IMR-90 (cell line): ENCODE measurements at regions not wholly inside any gene's neighbourhood (a gene's known extent, or its start where the extent isn't known, plus 50 kb on each side); places are given as distances from the start of the nearest gene placed in this dataset.

Experiments
- ATAC-seq: fragments of 200-7000 bp; cut with Tn5 transposase; 2 replicates; pipeline ENCODE4 v1.9.1; 2020; ENCODE audit warnings: low read depth, mild to moderate bottlenecking, moderate library complexity
- BruUV-seq: library from RNA; stranded (reverse); fragments of 400-500 nt; replicated peaks from 2 replicates; lab custom pipeline; 2021; lab: Mats Ljungman, UMichigan
- CTCF ChIA-PET: fragments of 300-600 bp; formaldehyde crosslinking; extraction: SDS; loops from one replicate; lab custom pipeline; 2021; ENCODE audit warnings: antibody characterized with exemption; lab: Yijun Ruan, JAX
- POLR2A ChIA-PET: fragments of 300-600 bp; sonication (Branson Sonifier 250); formaldehyde crosslinking; loops from one replicate; lab custom pipeline; 2022; ENCODE audit warnings: antibody characterized with exemption; ENCODE audit not compliant: unreplicated experiment; lab: Charles Lee
- DNase-seq: peaks from one replicate; pipeline ENCODE4 v3.0.0; 2013
- H2AFZ ChIP-seq: replicated peaks from 2 replicates; pipeline ENCODE3; 2013; ENCODE audit warnings: low read length, mild to moderate bottlenecking; ENCODE audit not compliant: poor library complexity
- H2AK5ac ChIP-seq: 2 replicates; pipeline ENCODE4 v1.6.1; 2013; ENCODE audit warnings: low read depth, low read length, inconsistent platforms
- H2AK9ac ChIP-seq: replicated peaks from 2 replicates; pipeline ENCODE3; 2013; ENCODE audit warnings: mild to moderate bottlenecking, low read depth, low read length, moderate library complexity; ENCODE audit not compliant: poor library complexity
- H2BK120ac ChIP-seq: 2 replicates; pipeline ENCODE4 v1.6.1; 2013; ENCODE audit warnings: low read depth, low read length, inconsistent platforms
- H2BK15ac ChIP-seq: 3 replicates; pipeline ENCODE4 v1.6.1; 2013; ENCODE audit warnings: low read depth, low read length, inconsistent platforms
- H2BK20ac ChIP-seq: 2 replicates; pipeline ENCODE4 v1.6.1; 2013; ENCODE audit warnings: low read depth, mild to moderate bottlenecking, inconsistent platforms, low read length, moderate library complexity
- H2BK5ac ChIP-seq: 2 replicates; pipeline ENCODE4 v1.6.1; 2013; ENCODE audit warnings: mild to moderate bottlenecking, low read depth, low read length, inconsistent platforms; ENCODE audit not compliant: poor library complexity, severe bottlenecking
- H3K14ac ChIP-seq: replicated peaks from 2 replicates; pipeline ENCODE4 v1.6.1; 2013; ENCODE audit warnings: low read depth, low read length, inconsistent platforms
- H3K18ac ChIP-seq: 2 replicates; pipeline ENCODE4 v1.6.1; 2013; ENCODE audit warnings: low read depth, low read length, control low read depth
- H3K23ac ChIP-seq: 2 replicates; pipeline ENCODE4 v1.6.1; 2013; ENCODE audit warnings: low read depth, low read length, inconsistent platforms
- H3K27ac ChIP-seq: 2 replicates; pipeline ENCODE4 v1.5.1; 2013; ENCODE audit warnings: mild to moderate bottlenecking, control low read depth, low read length; ENCODE audit not compliant: insufficient read depth
- H3K27me3 ChIP-seq: 2 replicates; pipeline ENCODE4 v1.6.1; 2013; ENCODE audit warnings: low read length; ENCODE audit not compliant: control insufficient read depth, insufficient read depth
- H3K36me3 ChIP-seq: 2 replicates; pipeline ENCODE4 v1.6.1; 2013; ENCODE audit warnings: low read length, mixed read lengths; ENCODE audit not compliant: control insufficient read depth, insufficient read depth
- H3K4ac ChIP-seq: 2 replicates; pipeline ENCODE4 v1.6.1; 2013; ENCODE audit warnings: low read depth, low read length, inconsistent platforms
- H3K4me1 ChIP-seq: 2 replicates; pipeline ENCODE4 v1.6.1; 2013; ENCODE audit warnings: low read length, mixed read lengths; ENCODE audit not compliant: control insufficient read depth, insufficient read depth
- H3K4me2 ChIP-seq: 2 replicates; pipeline ENCODE4 v1.6.1; 2013; ENCODE audit warnings: low read depth, mild to moderate bottlenecking, control low read depth, low read length, moderate library complexity
- H3K4me3 ChIP-seq: 2 replicates; pipeline ENCODE4 v1.5.1; 2013; ENCODE audit warnings: low read depth, mild to moderate bottlenecking, control low read depth, low read length, moderate library complexity; ENCODE audit not compliant: insufficient read depth
- H3K56ac ChIP-seq: 2 replicates; pipeline ENCODE4 v1.6.1; 2013; ENCODE audit warnings: low read length, inconsistent platforms; ENCODE audit not compliant: insufficient read depth; ENCODE audit errors: extremely low read depth
- H3K79me1 ChIP-seq, 2 experiments: 2 replicates each; pipeline ENCODE4 v1.6.1; 2013; ENCODE audit warnings: low read length in 2 of 2, inconsistent platforms in 1 of 2, low read depth in 1 of 2
- H3K9ac ChIP-seq: 2 replicates; pipeline ENCODE4 v1.6.1; 2013; ENCODE audit warnings: low read depth, low read length, control low read depth
- H3K9me1 ChIP-seq: 2 replicates; pipeline ENCODE4 v1.6.1; 2013; ENCODE audit warnings: low read length, inconsistent platforms; ENCODE audit not compliant: insufficient read depth
- H3K9me3 ChIP-seq: 2 replicates; pipeline ENCODE4 v1.6.1; 2013; ENCODE audit warnings: low read length; ENCODE audit not compliant: control insufficient read depth, insufficient read depth
- H4K20me1 ChIP-seq: 2 replicates; pipeline ENCODE4 v1.6.1; 2013; ENCODE audit warnings: low read length, inconsistent platforms; ENCODE audit not compliant: insufficient read depth
- H4K5ac ChIP-seq: 2 replicates; pipeline ENCODE4 v1.6.1; 2013; ENCODE audit warnings: mild to moderate bottlenecking, low read depth, low read length, control low read depth
- H4K8ac ChIP-seq, 2 experiments: 2 replicates each; pipeline ENCODE4 v1.6.1; 2013; ENCODE audit warnings: low read depth in 2 of 2, low read length in 2 of 2, control low read depth in 1 of 2, inconsistent platforms in 1 of 2
- H4K91ac ChIP-seq: 2 replicates; pipeline ENCODE4 v1.6.1; 2013; ENCODE audit warnings: low read depth, low read length, inconsistent platforms; ENCODE audit not compliant: insufficient read depth
- CHD1 ChIP-seq: IDR thresholded peaks from 2 replicates; pipeline ENCODE4 v1.6.1; 2012; ENCODE audit warnings: low read depth, low read length, improper control_type of control experiment
- FOS ChIP-seq: fragments of 150-350 bp; IDR thresholded peaks from 2 replicates; pipeline ENCODE4 v1.6.1; 2016; ENCODE audit warnings: low read depth, low read length
- MAFK ChIP-seq: IDR thresholded peaks from 2 replicates; pipeline ENCODE4 v1.6.1; 2012; ENCODE audit warnings: low read depth, low read length, improper control_type of control experiment
- MXI1 ChIP-seq: IDR thresholded peaks from 2 replicates; pipeline ENCODE4 v1.6.1; 2012; ENCODE audit warnings: low read depth, mild to moderate bottlenecking, low read length, moderate library complexity, borderline replicate concordance
- WGBS, 2 experiments: methylation state at CpG; one replicate each; pipeline versions ENCODE4 v1.1.5 to v1.1.7; 2013; ENCODE audit warnings: missing lambda C conversion rate in 2 of 2; ENCODE audit not compliant: insufficient read length in 1 of 2; ENCODE audit errors: extremely low coverage in 2 of 2; 5-methylcytosine and 5-hydroxymethylcytosine counted together
- dilution Hi-C: fragments of 300-500 bp; cut with HindIII; formaldehyde crosslinking; loops from one replicate; pipeline ENCODE4 v1.14.3; 2018; ENCODE audit warnings: low sequenced_read_pairs; ENCODE audit not compliant: unreplicated experiment
- in situ Hi-C: fragments of 300-500 bp; cut with MboI; formaldehyde crosslinking; loops from 3 replicates; pipeline ENCODE4 v1.14.3; 2019; ENCODE audit warnings: low sequenced_read_pairs, inconsistent platforms, mixed read lengths
- intact Hi-C: fragments of 100-400 bp; cut with micrococcal nuclease; formaldehyde crosslinking; loops from 2 replicates; pipeline ENCODE4 v1.10.0; 2022

DNA sequence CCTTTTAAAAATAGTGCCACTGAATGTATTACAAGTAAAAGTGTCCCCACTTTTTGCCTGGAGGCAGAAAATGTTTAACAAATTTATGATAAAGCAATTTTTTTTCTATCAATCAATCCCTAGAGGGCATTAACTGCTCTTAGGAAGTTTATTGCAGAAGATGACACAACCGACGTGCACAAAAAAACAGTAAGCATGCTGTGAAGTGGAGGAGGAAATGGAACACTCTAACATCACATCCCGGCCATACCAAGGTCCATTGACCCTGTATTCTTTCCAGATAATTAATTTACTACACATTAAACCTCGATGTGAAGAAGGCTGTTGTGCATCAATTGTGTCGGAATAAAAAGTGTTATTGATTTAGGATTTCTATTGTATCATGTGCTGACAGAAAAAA lies 264.9 kb upstream of the NR5A2 start:
- no CpG with 5 or more reads among the region's 5 CpGs for WGBS, 2 experiments
- intact Hi-C loops (no loop called here), dilution Hi-C loops (no loop called here), in situ Hi-C loops (no loop called here)
- TF ChIP-seq MAFK (no peak), MXI1 (no peak), CHD1 (no peak), FOS (no peak)
- Histone ChIP-seq H4K20me1 (no peaks in the 10 kb centered on the region), H3K4ac (no peak overlapping the region), H2BK5ac (no peak overlapping the region), H3K79me1 (no peaks in the 10 kb centered on the region), H2AK9ac (no peak overlapping the region), H3K56ac (no peak overlapping the region), H3K9me3 (peaks cover 2% of the 10 kb centered on the region; the same call in 1 of the 2 replicates), H3K14ac (no peak overlapping the region), H3K4me3 (no peak overlapping the region), H2BK15ac (no peak overlapping the region), H3K27me3 (no peaks in the 10 kb centered on the region), H3K4me2 (no peak overlapping the region), H3K4me1 (no peaks in the 10 kb centered on the region), H2AFZ (no peak overlapping the region), H2AK5ac (no peak overlapping the region), H4K91ac (no peak overlapping the region), H3K27ac (no peak overlapping the region), H4K5ac (no peak overlapping the region), H3K36me3 (no peaks in the 10 kb centered on the region), H2BK120ac (no peak overlapping the region), H4K8ac (no peak overlapping the region), H3K9ac (no peak overlapping the region), H3K18ac (no peak overlapping the region), H3K9me1 (no peaks in the 10 kb centered on the region), H2BK20ac (no peak overlapping the region), H3K23ac (no peak overlapping the region)
- no TSS peak for BruUV-seq
- ATAC-seq (no peak), DNase-seq (no peak)
- ChIA-PET CTCF (no interaction called here), POLR2A (no interaction called here)
